ENCODE measurements at regions not wholly inside any gene's neighbourhood (a gene's known extent, or its start where the extent isn't known, plus 50 kb on each side); places are given as distances from the start of the nearest gene placed in this dataset.

- no peak for DNase-seq (ENCODE audit: low read depth)
Observed at GRCh38 chr18:41754332-41754731, 200.7 kb upstream of the PIK3C3 start.

DNA sequence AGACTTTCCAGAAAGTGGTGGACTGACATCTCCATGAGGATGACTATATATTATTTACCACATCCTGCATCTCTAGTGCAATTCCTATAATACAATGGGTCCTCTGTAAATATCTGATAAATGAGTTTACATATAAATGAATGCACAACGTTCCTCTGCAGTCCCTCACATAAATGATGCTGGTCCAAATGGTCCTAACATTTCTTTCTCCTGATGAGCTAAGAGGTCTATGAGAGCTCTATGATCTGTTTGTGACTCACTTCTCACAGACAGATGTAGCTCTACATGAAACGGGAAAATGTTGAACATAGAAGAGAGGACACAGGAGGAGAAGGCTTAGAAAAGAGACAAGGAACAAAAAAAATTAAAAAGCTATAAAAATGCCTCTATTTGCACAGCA, 201.2 kb upstream of the PIK3C3 start:
- DNase-seq (ENCODE audit: low read depth): peak; percentile 1

- DNase-seq (ENCODE audit: low read depth): no peak
Observed at GRCh38 chr18:41752826-41753225, 202.2 kb upstream of the PIK3C3 start.

DNA sequence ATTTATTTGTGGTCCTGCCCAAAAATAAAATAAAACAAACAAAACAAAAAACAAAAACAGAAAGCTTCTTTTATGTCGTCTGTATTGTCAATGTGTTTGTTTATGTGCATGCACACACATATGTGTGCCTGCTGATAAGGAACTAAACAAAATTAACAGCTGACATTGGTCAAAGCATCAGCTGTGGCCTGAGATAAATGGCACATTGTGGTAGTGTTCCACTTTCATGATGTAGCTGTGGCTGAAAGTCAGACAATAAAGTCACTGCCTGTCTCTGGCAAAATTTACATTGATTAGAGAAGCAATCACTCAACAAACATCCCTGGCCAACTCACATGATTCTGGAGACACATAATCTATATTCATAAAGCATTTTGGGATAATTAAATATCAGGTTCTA, 203.4 kb upstream of the PIK3C3 start:
- DNase-seq (ENCODE audit: low read depth): no peak

DNA sequence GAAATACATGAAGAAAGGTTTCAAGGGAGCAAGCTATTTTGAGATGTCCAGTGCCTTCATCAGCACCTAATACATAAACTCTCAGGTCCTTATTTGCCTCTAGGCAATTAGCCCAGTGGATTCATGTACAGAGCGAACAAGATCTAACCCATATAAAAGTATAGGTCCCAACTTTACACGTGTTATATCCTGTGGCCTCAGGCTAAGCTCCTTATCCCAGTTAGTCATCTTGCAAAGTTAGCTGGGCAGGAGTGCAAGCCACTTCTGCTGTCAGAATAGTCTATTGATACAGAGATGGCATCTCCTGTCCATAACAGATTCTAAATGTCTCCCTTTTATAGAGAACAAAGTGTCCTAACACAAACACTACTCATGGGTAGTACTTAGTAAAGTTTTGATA, 203.9 kb upstream of the PIK3C3 start:
- no peak for DNase-seq (ENCODE audit: low read depth)

DNA sequence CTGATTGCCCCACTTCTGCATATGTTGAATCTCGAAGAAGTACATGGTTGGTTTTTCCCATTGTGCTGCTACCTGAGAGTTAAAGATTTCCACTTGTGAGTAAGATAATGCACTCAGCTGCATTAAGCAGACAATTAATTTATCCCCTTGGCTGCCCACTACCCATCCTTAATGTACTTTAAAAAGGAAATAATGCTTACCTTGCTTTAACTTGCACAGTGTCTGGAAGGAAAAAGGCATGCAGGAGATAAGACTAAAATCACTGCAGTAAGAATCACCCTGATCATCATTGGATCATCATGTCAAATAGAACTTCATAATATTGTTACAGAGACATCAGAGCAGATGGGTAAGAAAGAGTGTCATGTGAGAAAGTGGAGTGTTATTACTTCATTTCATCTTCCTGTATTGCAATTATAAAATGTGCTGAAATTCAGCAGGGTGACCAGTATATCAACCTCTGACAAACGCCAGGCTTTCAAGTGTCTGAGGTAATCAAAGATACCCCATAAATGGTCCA, 207.3 kb upstream of the PIK3C3 start:
- no peak for DNase-seq (ENCODE audit: low read depth)

- DNase-seq (ENCODE audit: low read depth): peak; percentile 17
Observed at GRCh38 chr18:41745166-41746049, 209.6 kb upstream of the PIK3C3 start.

DNA sequence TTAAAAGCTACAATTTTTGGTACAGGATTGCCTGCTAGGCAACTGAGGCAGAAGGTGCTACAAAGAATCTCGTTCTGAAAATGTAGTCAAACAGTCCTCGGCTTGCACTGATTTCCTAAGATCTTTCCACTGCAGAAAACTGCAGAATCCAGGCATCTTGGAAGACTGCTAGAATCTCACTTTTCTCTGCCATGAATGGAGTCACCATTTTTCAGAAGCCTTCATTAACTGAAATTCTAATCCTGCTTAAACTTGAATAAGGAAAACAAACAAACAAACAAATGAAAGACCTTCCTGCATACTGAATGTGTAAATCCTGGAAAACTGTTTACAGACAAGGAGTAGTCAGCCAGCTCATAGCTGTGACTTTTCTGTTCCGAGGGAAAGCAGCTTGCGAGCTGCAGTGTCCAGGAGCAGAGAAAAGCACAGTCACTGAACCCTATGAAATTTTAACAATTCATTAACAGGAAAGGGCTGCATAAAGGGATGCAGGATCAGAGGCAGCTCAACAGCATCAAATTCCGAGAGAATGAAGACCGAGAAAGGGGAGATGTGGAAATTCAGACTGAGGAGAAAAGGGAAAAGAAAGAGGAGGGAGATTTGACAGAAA, 210.5 kb upstream of the PIK3C3 start:
- DNase-seq (ENCODE audit: low read depth): no peak

DNA sequence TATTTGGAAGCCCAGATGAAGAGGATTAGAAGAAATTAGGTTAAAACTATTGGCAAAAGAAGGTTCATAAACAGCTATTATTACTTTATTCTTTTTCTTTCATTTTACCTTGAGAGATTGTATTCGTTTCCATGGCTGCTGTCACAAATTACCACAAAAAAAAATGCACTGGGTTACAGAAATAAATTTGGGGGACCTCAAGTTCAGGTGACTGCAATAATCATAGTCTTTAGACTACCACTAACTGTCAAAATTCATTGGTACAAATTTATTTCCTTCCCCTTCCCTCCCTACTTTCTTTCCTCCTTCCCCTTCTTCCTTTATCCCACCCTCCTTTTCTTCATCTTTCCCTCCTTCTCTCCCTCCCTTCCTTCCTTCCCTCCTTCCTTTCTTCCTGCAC, 217.8 kb upstream of the PIK3C3 start:
- DNase-seq (ENCODE audit: low read depth): no peak

DNA sequence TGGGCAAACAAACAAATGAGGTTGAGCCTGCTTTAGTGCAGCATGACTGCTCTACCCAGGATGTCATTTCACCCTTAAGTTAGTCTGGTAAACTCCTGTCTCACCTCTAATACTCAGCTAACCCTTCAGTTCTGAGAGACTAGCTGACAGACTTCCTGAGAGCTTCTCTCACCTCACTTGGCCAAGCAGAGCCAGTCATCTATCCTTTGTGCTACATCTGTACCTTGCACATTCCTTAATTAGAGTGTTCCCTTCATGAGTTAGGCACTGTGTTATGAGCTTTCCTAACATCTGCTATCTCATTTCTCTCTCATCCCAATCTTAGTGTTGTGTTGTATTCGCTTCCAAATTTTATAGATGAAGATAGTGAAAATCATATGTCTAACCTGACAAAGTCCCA, 220.1 kb upstream of the PIK3C3 start:
- DNase-seq (ENCODE audit: low read depth): no peak

DNA sequence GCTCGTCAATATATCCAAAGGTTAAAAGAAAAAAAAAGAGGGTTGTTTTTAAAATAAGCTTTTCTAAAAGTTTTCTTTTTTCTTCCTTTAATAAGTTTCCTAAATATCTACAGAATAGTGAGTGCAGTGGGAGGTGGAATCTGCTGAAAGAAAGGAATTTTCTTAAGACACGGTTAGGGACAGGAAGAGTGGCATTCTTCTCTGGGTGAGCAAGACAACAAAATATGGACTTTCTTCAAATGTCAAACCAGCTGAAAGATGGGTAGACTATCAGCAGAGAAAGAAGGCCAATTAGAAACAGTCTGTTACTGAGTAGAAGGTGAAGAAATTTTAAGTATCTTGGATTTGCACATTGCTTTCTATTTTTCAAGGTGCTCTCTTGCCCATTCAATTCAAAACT, 222.7 kb upstream of the PIK3C3 start:
- no peak for DNase-seq (ENCODE audit: low read depth)

- peak; percentile 34 for DNase-seq (ENCODE audit: low read depth)
Observed at GRCh38 chr18:41731884-41732283, 223.2 kb upstream of the PIK3C3 start.

- DNase-seq (ENCODE audit: low read depth): no peak
Observed at GRCh38 chr18:41724195-41724594, 230.8 kb upstream of the PIK3C3 start.

GRCh38 chr18:41721103-41721790, 233.8 kb upstream of the PIK3C3 start:
- no peak for DNase-seq (ENCODE audit: low read depth)

GRCh38 chr18:41720226-41720625, 234.8 kb upstream of the PIK3C3 start:
- no peak for DNase-seq (ENCODE audit: low read depth)

DNA sequence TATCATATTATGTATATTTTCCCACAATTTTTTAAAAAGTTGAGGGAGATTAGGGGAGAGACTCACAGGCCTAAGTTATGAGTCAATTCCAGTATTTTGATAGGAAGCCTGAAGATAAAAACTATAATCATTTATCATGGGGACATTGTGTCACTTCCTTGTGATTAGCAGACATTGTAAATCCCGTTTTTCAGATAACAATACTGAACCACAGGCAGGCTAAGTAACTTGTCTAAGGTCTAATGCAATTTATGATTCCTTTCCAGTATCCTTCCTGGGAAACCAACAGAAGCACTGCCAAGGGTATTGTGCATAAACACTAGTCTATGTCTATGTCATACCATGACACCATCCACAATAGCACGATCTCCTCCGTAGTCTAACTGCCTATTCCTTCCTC, 235.2 kb upstream of the PIK3C3 start:
- DNase-seq (ENCODE audit: low read depth): no peak

DNA sequence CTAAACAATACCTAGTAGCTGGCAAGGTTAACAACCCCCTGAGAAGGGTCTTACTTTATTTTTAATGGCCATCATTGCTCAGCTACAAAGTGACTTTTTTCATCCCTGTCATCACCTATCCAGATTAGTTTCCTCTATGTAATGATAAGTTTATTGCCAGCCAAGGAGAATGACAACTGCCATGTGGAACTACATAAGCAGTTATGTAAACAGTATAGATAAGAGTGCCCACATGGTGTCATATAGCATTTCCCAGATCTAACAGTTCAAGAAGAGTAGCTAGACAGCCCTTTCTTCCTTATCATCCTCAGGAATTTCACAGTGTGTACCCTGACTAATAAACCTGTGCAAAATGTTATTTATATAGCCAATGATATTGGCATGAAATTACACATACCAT, 240.2 kb upstream of the PIK3C3 start:
- no peak for DNase-seq (ENCODE audit: low read depth)

DNA sequence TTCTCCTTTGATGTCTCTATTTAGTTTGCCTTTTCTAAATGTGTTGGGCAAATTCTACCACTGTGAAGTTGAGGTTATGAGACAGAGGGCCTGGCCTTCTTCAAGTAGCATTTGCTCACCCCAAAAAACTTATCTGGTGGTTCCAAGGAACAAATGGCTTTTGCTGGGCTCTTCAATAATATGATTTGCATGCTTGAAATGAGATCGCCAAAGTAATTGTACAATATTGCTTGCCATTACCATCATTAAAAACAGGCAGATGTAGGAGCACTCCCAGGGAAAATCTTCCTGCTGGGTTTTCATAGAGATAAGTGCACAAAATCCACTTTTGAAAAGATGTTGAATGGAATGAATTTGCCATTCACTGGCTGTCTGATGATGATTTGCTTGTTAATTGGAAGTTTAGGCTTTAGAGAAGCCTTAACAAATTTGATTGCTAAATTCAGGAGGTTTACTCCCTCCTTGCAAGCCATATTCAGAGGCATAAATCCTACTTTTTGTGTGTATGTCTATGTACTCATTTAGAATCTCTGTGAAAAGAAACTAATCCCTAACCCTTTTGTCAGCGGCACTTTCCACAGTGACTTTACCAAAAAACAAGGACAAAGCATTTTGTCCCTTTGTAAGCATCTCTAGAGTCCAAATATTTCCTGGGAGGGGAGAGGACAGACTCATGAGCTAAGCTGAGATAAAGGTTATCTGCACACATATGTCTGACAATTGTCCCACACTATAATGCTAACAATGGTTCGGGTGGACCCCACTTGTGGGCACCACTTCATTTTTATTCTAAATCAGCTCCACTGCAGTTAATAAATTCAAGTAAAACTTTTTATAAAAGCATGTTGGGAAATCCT, 240.8 kb upstream of the PIK3C3 start:
- DNase-seq (ENCODE audit: low read depth): no peak

DNA sequence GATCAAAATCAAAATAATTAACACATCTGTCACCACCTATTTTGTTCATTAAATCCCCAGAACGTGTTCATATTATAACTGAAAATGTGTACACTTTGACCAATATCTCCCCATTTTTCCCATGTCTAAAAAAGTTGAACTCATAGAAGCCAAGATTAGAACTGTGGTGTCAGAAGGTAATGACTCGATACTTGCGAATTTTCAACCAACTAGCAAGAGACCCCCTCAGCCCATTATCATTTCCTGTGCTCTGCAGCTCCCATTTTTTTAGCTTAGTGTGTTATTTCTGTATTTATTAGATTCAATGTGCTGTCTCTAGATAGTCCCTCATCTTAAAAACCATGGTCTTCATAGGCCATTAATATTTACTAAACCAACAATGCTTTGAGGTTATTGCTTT, 248.7 kb upstream of the PIK3C3 start:
- DNase-seq (ENCODE audit: low read depth): no peak

GRCh38 chr18:41703744-41704530, 251.1 kb upstream of the PIK3C3 start:
- no peak for DNase-seq (ENCODE audit: low read depth)

DNA sequence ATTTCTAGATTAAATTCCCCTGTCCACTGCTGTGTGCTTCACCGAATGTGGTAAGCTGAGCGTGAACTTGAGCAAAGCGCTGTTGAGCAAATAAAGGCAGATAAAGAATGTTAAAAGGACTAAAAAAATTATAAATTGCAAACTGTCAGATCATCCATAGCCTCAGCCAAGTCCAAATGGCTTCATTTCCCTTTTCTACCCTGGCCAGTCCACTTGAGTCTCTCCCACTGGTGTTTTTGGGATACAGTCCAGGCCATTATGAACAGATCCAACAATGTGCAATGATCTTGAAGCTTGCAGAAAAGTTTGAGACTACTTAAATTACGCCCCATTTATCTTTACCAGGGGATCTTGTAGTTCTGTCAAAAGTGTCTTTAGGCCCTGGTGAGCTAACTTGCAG, 254.6 kb upstream of the PIK3C3 start:
- DNase-seq (ENCODE audit: low read depth): no peak

All from LHCN-M2 (cell line).